ENCODE measurements at regions not wholly inside any gene's neighbourhood (a gene's known extent, or its start where the extent isn't known, plus 50 kb on each side); places are given as distances from the start of the nearest gene placed in this dataset.

DNA sequence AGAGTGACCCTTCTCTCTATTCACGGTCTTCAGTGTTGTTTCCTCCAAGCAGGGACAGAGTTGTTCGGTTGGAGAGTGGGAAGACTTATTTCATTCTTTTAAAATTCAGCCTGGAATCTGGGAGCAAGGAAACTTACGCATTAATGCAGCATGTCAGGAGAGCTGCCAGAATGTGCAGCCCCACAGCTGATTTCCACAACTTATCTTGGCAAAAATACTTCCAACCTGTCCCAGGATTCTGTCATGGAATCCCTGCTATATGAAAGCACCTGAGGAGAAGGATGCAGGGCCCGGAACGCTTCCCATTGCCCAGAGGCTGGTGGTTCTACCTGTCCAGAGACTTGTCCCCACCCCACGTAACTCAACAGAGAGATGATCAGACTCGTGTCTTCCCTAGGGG, 86.9 kb upstream of the MKI67 start:
- TF ChIP-seq CTCF (IDR thresholded peaks at IDR 0.05) (no peak), POLR2A (IDR thresholded peaks at IDR 0.05) (no peak)

All from lower leg skin (tissue), 3 donors.